ENCODE measurements at regions not wholly inside any gene's neighbourhood (a gene's known extent, or its start where the extent isn't known, plus 50 kb on each side); places are given as distances from the start of the nearest gene placed in this dataset.

GRCh38 chr2:2586068-2586776, 255.1 kb upstream of the MYT1L start:
- H3K27me3 ChIP-seq (replicated peaks in 1 of 2; ENCODE audit: control insufficient read depth in 2 of 2, insufficient read depth in 2 of 2, low read length in 1 of 2) = no peaks in the 10 kb centered on the region
- H3K4me2 ChIP-seq (ENCODE audit: control insufficient read depth, insufficient read depth) = no peak overlapping the region
- no peak overlapping the region for H2AFZ ChIP-seq (ENCODE audit: control insufficient read depth, low read depth, low read length)
- H3K36me3 ChIP-seq (ENCODE audit: control insufficient read depth in 2 of 2, insufficient read depth in 2 of 2, low read length in 1 of 2) = no peaks in the 10 kb centered on the region
- no peaks in the 10 kb centered on the region for H3K9me3 ChIP-seq (replicated peaks; ENCODE audit: control insufficient read depth, insufficient read depth, low read length)
- FAIRE-seq = no peak
- H3K79me2 ChIP-seq (ENCODE audit: control insufficient read depth, insufficient read depth, low read length) = no peaks in the 10 kb centered on the region
- WGBS (ENCODE audit: insufficient coverage, insufficient replicate concordance, low lambda C conversion rate, missing lambda C conversion rate) = 45% methylated on average over 18 of the region's 18 CpGs
- no peak for ATAC-seq
- in situ Hi-C loops (cut with MboI) (no loop called here), intact Hi-C loops (cut with micrococcal nuclease; ENCODE audit: unreplicated experiment) (no loop called here)
- H3K4me3 ChIP-seq = no peak overlapping the region
- no peak overlapping the region for H3K27ac ChIP-seq (ENCODE audit: control insufficient read depth, insufficient read depth)
- TF ChIP-seq, protein P1, sequence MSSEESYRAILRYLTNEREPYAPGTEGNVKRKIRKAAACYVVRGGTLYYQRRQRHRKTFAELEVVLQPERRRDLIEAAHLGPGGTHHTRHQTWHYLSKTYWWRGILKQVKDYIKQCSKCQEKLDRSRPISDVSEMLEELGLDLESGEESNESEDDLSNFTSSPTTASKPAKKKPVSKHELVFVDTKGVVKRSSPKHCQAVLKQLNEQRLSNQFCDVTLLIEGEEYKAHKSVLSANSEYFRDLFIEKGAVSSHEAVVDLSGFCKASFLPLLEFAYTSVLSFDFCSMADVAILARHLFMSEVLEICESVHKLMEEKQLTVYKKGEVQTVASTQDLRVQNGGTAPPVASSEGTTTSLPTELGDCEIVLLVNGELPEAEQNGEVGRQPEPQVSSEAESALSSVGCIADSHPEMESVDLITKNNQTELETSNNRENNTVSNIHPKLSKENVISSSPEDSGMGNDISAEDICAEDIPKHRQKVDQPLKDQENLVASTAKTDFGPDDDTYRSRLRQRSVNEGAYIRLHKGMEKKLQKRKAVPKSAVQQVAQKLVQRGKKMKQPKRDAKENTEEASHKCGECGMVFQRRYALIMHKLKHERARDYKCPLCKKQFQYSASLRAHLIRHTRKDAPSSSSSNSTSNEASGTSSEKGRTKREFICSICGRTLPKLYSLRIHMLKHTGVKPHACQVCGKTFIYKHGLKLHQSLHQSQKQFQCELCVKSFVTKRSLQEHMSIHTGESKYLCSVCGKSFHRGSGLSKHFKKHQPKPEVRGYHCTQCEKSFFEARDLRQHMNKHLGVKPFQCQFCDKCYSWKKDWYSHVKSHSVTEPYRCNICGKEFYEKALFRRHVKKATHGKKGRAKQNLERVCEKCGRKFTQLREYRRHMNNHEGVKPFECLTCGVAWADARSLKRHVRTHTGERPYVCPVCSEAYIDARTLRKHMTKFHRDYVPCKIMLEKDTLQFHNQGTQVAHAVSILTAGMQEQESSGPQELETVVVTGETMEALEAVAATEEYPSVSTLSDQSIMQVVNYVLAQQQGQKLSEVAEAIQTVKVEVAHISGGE (CRISPR knock-in tag; IDR thresholded peaks at IDR 0.05) = no peak
- no peak for TF ChIP-seq MEF2B (IDR thresholded peaks at IDR 0.05; ENCODE audit: partially characterized antibody, poor library complexity, severe bottlenecking)
- TF ChIP-seq ETV6 (conservative IDR thresholded peaks at IDR 0.05 in 1 of 2, IDR thresholded peaks at IDR 0.05 in 1 of 2; ENCODE audit: borderline replicate concordance in 1 of 2, low read depth in 1 of 2) = no peak
- TF ChIP-seq LARP7 (IDR thresholded peaks at IDR 0.05) = no peak
- TF ChIP-seq IKZF1 (conservative IDR thresholded peaks at IDR 0.05) = no peak
- TF ChIP-seq, protein P2, sequence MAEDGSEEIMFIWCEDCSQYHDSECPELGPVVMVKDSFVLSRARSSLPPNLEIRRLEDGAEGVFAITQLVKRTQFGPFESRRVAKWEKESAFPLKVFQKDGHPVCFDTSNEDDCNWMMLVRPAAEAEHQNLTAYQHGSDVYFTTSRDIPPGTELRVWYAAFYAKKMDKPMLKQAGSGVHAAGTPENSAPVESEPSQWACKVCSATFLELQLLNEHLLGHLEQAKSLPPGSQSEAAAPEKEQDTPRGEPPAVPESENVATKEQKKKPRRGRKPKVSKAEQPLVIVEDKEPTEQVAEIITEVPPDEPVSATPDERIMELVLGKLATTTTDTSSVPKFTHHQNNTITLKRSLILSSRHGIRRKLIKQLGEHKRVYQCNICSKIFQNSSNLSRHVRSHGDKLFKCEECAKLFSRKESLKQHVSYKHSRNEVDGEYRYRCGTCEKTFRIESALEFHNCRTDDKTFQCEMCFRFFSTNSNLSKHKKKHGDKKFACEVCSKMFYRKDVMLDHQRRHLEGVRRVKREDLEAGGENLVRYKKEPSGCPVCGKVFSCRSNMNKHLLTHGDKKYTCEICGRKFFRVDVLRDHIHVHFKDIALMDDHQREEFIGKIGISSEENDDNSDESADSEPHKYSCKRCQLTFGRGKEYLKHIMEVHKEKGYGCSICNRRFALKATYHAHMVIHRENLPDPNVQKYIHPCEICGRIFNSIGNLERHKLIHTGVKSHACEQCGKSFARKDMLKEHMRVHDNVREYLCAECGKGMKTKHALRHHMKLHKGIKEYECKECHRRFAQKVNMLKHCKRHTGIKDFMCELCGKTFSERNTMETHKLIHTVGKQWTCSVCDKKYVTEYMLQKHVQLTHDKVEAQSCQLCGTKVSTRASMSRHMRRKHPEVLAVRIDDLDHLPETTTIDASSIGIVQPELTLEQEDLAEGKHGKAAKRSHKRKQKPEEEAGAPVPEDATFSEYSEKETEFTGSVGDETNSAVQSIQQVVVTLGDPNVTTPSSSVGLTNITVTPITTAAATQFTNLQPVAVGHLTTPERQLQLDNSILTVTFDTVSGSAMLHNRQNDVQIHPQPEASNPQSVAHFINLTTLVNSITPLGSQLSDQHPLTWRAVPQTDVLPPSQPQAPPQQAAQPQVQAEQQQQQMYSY (CRISPR knock-in tag; IDR thresholded peaks at IDR 0.05) = no peak
- no peaks in the 10 kb centered on the region for H4K20me1 ChIP-seq (ENCODE audit: control insufficient read depth, insufficient read depth)
- RAD21 ChIA-PET (ENCODE audit: unreplicated experiment) = no interaction called here
- DNase-seq (ENCODE audit: low read depth, low spot score) = no peak
- BruUV-seq (replicated peaks) = no TSS peak
- no peaks in the 10 kb centered on the region for H3K4me1 ChIP-seq (ENCODE audit: control insufficient read depth, insufficient read depth, low read length)
- CTCF ChIA-PET = no interaction called here
- SMC1A ChIA-PET (ENCODE audit: uncharacterized antibody, unreplicated experiment) = no interaction called here
- POLR2A ChIA-PET = no interaction called here
- no peak overlapping the region for H3K9ac ChIP-seq (ENCODE audit: control insufficient read depth, insufficient read depth, low read length)

Measured in GM12878 (cell line).